Chondrocyte (in vitro differentiated cells): ENCODE measurements at regions not wholly inside any gene's neighbourhood (a gene's known extent, or its start where the extent isn't known, plus 50 kb on each side); places are given as distances from the start of the nearest gene placed in this dataset.

ENCODE experiments used
- DNase-seq: peaks from one replicate; pipeline ENCODE4 v3.0.0; 2021; ENCODE audit warnings: mixed read lengths, low spot score
- H3K27ac Mint-ChIP-seq: one replicate; pipeline ENCODE4 v1.8.0; 2021; ENCODE audit warnings: mild to moderate bottlenecking, moderate library complexity, mixed read lengths; ENCODE audit not compliant: unreplicated experiment
- H3K27me3 Mint-ChIP-seq: 2 replicates; pipeline ENCODE4 v1.8.0; 2021; ENCODE audit warnings: low read depth, mixed read lengths
- H3K36me3 Mint-ChIP-seq: 2 replicates; pipeline ENCODE4 v1.8.0; 2021; ENCODE audit warnings: low read depth, mixed read lengths
- H3K4me1 Mint-ChIP-seq: 2 replicates; pipeline ENCODE4 v1.8.0; 2021; ENCODE audit warnings: low read depth, mild to moderate bottlenecking, mixed read lengths
- H3K4me3 Mint-ChIP-seq: one replicate; pipeline ENCODE4 v1.8.0; 2021; ENCODE audit warnings: mild to moderate bottlenecking, moderate library complexity, mixed read lengths; ENCODE audit not compliant: unreplicated experiment
- H3K9me3 Mint-ChIP-seq: 2 replicates; pipeline ENCODE4 v1.8.0; 2021; ENCODE audit warnings: low read depth, mixed read lengths
- CTCF ChIP-seq: fragments of 200-600 bp; sonication (generic); IDR thresholded peaks from 2 replicates; pipeline ENCODE4 v1.5.0; 2021; ENCODE audit warnings: antibody characterized with exemption, mild to moderate bottlenecking, moderate library complexity

GRCh38 chr18:26646901-26647300 lies 98.5 kb upstream of the KCTD1 start:
- no peak for TF ChIP-seq CTCF
- Mint-ChIP-seq H3K4me1 (no peaks in the 10 kb centered on the region), H3K9me3 (no peaks in the 10 kb centered on the region), H3K4me3 (no peak overlapping the region), H3K27me3 (peaks cover 22% of the 10 kb centered on the region), H3K36me3 (no peaks in the 10 kb centered on the region), H3K27ac (no peak overlapping the region)
- no peak for DNase-seq

GRCh38 chr18:26642440-26643348 lies 94.3 kb upstream of the KCTD1 start:
- TF ChIP-seq CTCF: no peak
- Mint-ChIP-seq H3K9me3 (no peaks in the 10 kb centered on the region), H3K36me3 (no peaks in the 10 kb centered on the region), H3K4me1 (no peaks in the 10 kb centered on the region), H3K27ac (no peak overlapping the region), H3K27me3 (peaks cover 6% of the 10 kb centered on the region), H3K4me3 (no peak overlapping the region)
- DNase-seq: no peak

- H3K4me1 Mint-ChIP-seq: no peaks in the 10 kb centered on the region
- no peaks in the 10 kb centered on the region for H3K9me3 Mint-ChIP-seq
- peaks cover 11% of the 10 kb centered on the region for H3K27me3 Mint-ChIP-seq
- H3K27ac Mint-ChIP-seq: no peak overlapping the region
- H3K36me3 Mint-ChIP-seq: no peaks in the 10 kb centered on the region
- H3K4me3 Mint-ChIP-seq: no peak overlapping the region
- no peak for DNase-seq
- no peak for TF ChIP-seq CTCF
Observed at GRCh38 chr18:26640541-26640940, 92.2 kb upstream of the KCTD1 start.

GRCh38 chr18:26639149-26639548 lies 90.8 kb upstream of the KCTD1 start:
- TF ChIP-seq CTCF: no peak
- Mint-ChIP-seq H3K9me3 (no peaks in the 10 kb centered on the region), H3K27me3 (peaks cover 9% of the 10 kb centered on the region), H3K27ac (no peak overlapping the region), H3K4me1 (no peaks in the 10 kb centered on the region), H3K36me3 (no peaks in the 10 kb centered on the region), H3K4me3 (no peak overlapping the region)
- DNase-seq: no peak

- Mint-ChIP-seq H3K4me3 (no peak overlapping the region), H3K27ac (no peak overlapping the region), H3K9me3 (no peaks in the 10 kb centered on the region), H3K27me3 (peaks cover 8% of the 10 kb centered on the region), H3K4me1 (no peaks in the 10 kb centered on the region), H3K36me3 (no peaks in the 10 kb centered on the region)
- no peak for DNase-seq
- no peak for TF ChIP-seq CTCF
Observed at GRCh38 chr18:26637983-26638382, 89.6 kb upstream of the KCTD1 start.
